Suprapubic skin (tissue), 4 donors: ENCODE measurements at regions not wholly inside any gene's neighbourhood (a gene's known extent, or its start where the extent isn't known, plus 50 kb on each side); places are given as distances from the start of the nearest gene placed in this dataset.

ENCODE experiments used
- DNase-seq, 2 donors: peaks; one replicate each; pipeline ENCODE4 v3.0.0-alpha.2; 2019; ENCODE audit warnings: low spot score in 2 of 2
- H3K27ac ChIP-seq: fragments of 200-600 bp; sonication (generic); one replicate; pipeline ENCODE4 v1.5.1; 2019
- H3K27me3 ChIP-seq: fragments of 200-600 bp; sonication (generic); one replicate; pipeline ENCODE4 v1.5.1; 2019
- H3K36me3 ChIP-seq: fragments of 200-600 bp; sonication (generic); one replicate; pipeline ENCODE4 v1.5.1; 2019
- H3K4me1 ChIP-seq: fragments of 200-600 bp; sonication (generic); one replicate; pipeline ENCODE4 v1.5.1; 2019
- H3K4me3 ChIP-seq: fragments of 200-600 bp; sonication (generic); one replicate; pipeline ENCODE4 v1.5.1; 2019; ENCODE audit warnings: mild to moderate bottlenecking
- H3K9me3 ChIP-seq: fragments of 200-600 bp; sonication (generic); one replicate; pipeline ENCODE4 v1.5.1; 2019
- EP300 ChIP-seq: sonication (generic); formaldehyde crosslinking; IDR thresholded peaks from one replicate; pipeline ENCODE4 v1.6.1; 2017; ENCODE audit warnings: antibody characterized with exemption
- POLR2A ChIP-seq, 2 donors: fragments of 450-650 bp; IDR thresholded peaks; one replicate each; pipeline ENCODE4 v1.6.1; 2017; ENCODE audit warnings: antibody characterized with exemption in 2 of 2, mild to moderate bottlenecking in 2 of 2, moderate library complexity in 2 of 2
- POLR2AphosphoS5 ChIP-seq, 3 donors: sonication (generic); formaldehyde crosslinking; IDR thresholded peaks; one replicate each; pipeline ENCODE4 v1.6.1; 2017; ENCODE audit warnings: antibody characterized with exemption in 3 of 3
- WGBS: methylation state at CpG from one replicate; pipeline ENCODE4 v1.1.5; 2018; 5-methylcytosine and 5-hydroxymethylcytosine counted together
- TF ChIP-seq, protein P1 (sequence below), 2 donors: fragments of 200-600 bp in 1 of 2; fragments of 450-650 bp in 1 of 2; sonication (generic) in 1 of 2; IDR thresholded peaks; one replicate each; pipeline ENCODE4 v1.5.1; 2016 to 2019; ENCODE audit warnings: antibody characterized with exemption in 2 of 2, mild to moderate bottlenecking in 1 of 2, moderate library complexity in 1 of 2

DNA sequence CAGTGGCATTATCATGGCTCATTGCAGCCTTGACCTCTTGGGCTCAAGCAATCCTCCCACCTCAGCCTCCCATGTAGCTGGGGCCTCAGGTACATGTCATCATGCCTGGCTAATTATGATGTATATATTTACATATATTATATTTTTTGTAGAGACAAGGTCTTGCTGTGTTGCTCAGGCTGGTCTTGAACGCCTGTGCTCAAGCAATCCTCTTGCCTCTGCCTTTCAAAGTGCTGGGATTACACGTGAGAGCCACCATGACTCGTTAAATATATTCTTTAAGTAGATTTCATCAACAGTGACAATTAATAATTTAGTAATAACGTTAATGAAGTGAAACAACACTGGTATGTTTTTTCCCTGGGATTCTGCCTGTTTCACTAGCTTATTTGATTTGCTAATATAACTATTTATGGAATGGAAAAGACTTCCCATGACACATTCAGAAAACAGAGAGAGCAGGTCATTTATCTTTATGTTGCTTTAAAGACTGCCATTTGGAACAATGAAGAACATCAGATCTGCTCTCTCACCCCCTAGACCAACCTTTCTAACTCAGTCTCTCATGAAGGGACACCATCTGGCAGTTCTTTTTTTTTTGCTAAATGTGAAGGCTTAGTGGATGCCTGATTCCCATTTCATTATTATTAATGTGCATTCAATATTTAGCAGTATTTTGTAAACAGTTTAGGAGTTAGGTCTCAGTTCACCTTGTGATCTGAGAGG, 295.6 kb downstream of the KIF4B start:
- no peaks in the 10 kb centered on the region for H3K9me3 ChIP-seq
- no peaks in the 10 kb centered on the region for H3K27me3 ChIP-seq
- no peak overlapping the region for H3K27ac ChIP-seq
- H3K4me1 ChIP-seq = peaks cover 4% of the 10 kb centered on the region
- H3K4me3 ChIP-seq = no peak overlapping the region
- DNase-seq = no peak
- TF ChIP-seq POLR2AphosphoS5 (IDR thresholded peaks at IDR 0.05) = no peak
- TF ChIP-seq EP300 = no peak
- TF ChIP-seq, protein P1, sequence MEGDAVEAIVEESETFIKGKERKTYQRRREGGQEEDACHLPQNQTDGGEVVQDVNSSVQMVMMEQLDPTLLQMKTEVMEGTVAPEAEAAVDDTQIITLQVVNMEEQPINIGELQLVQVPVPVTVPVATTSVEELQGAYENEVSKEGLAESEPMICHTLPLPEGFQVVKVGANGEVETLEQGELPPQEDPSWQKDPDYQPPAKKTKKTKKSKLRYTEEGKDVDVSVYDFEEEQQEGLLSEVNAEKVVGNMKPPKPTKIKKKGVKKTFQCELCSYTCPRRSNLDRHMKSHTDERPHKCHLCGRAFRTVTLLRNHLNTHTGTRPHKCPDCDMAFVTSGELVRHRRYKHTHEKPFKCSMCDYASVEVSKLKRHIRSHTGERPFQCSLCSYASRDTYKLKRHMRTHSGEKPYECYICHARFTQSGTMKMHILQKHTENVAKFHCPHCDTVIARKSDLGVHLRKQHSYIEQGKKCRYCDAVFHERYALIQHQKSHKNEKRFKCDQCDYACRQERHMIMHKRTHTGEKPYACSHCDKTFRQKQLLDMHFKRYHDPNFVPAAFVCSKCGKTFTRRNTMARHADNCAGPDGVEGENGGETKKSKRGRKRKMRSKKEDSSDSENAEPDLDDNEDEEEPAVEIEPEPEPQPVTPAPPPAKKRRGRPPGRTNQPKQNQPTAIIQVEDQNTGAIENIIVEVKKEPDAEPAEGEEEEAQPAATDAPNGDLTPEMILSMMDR (IDR thresholded peaks at IDR 0.05) = no peak
- no peak for TF ChIP-seq POLR2A (IDR thresholded peaks at IDR 0.05)
- no peaks in the 10 kb centered on the region for H3K36me3 ChIP-seq
- 70% methylated on average over 4 of the region's 4 CpGs for WGBS

DNA sequence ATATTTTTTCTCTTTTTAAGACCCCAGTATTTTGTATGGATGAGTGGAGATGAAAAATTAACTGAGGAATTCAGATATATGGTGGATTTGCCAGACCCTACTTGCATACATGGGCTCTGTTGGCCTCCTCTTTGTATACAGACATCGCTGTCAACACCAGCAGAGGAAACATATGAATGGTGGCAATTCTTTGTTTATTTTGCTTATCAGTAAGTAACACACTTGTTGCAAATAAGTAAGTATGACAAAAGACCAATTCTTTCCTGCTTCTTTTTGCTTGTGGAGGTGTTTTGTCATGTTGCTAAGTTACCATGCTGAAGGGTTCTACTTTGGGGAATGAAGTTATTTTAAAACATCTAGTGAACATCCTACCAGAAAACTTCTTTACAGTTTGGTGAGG, 298.2 kb downstream of the KIF4B start:
- no peak overlapping the region for H3K4me3 ChIP-seq
- H3K4me1 ChIP-seq = peaks cover 4% of the 10 kb centered on the region
- no peaks in the 10 kb centered on the region for H3K36me3 ChIP-seq
- no peaks in the 10 kb centered on the region for H3K9me3 ChIP-seq
- TF ChIP-seq, protein P1 (IDR thresholded peaks at IDR 0.05) = no peak
- TF ChIP-seq POLR2AphosphoS5 (IDR thresholded peaks at IDR 0.05) = no peak
- no peaks in the 10 kb centered on the region for H3K27me3 ChIP-seq
- no peak for DNase-seq
- WGBS = 81% methylated on average over 1 of the region's 1 CpG
- no peak overlapping the region for H3K27ac ChIP-seq

DNA sequence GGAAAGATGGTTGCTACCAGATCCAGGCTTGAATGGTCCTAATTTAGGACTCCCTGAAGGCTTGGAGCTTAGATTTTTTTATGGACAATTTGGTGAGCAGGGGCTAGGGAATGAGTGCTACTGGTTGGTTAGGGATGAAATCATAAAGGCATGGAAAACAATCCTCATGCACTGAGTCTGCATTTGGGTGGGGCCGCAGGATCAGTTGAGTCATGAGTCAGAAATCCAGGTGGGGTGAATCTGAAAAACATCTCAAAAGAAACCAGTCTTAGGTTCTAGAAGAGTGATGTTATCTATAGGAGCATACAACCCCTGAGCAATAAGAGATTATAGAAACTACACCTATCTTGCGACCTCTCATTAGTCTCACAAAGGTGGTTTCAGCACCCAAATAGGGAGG, 300.0 kb downstream of the KIF4B start:
- no peaks in the 10 kb centered on the region for H3K9me3 ChIP-seq
- no peaks in the 10 kb centered on the region for H3K4me1 ChIP-seq
- no peak overlapping the region for H3K27ac ChIP-seq
- no peak for DNase-seq
- TF ChIP-seq, protein P1 (IDR thresholded peaks at IDR 0.05) = no peak
- TF ChIP-seq POLR2AphosphoS5 (IDR thresholded peaks at IDR 0.05) (no peak), EP300 (no peak), POLR2A (IDR thresholded peaks at IDR 0.05) (no peak)
- H3K4me3 ChIP-seq = no peak overlapping the region
- H3K27me3 ChIP-seq = no peaks in the 10 kb centered on the region
- H3K36me3 ChIP-seq = no peaks in the 10 kb centered on the region
- 76% methylated on average over 2 of the region's 2 CpGs for WGBS

GRCh38 chr5:155316070-155316714, 302.6 kb downstream of the KIF4B start:
- Histone ChIP-seq H3K4me1 (no peaks in the 10 kb centered on the region), H3K4me3 (no peak overlapping the region), H3K27ac (no peak overlapping the region), H3K36me3 (no peaks in the 10 kb centered on the region), H3K27me3 (no peaks in the 10 kb centered on the region), H3K9me3 (no peaks in the 10 kb centered on the region)
- WGBS = 77% methylated on average over 12 of the region's 12 CpGs
- DNase-seq = no peak
- TF ChIP-seq, protein P1 (IDR thresholded peaks at IDR 0.05) = no peak
- TF ChIP-seq EP300 (no peak), POLR2AphosphoS5 (IDR thresholded peaks at IDR 0.05) (no peak), POLR2A (IDR thresholded peaks at IDR 0.05) (no peak)

GRCh38 chr5:155332618-155333017, 319.1 kb downstream of the KIF4B start:
- no peak overlapping the region for H3K27ac ChIP-seq
- H3K27me3 ChIP-seq = no peaks in the 10 kb centered on the region
- TF ChIP-seq, protein P1 (IDR thresholded peaks at IDR 0.05) = no peak
- TF ChIP-seq EP300 = no peak
- no peak for TF ChIP-seq POLR2AphosphoS5 (IDR thresholded peaks at IDR 0.05)
- H3K9me3 ChIP-seq = no peaks in the 10 kb centered on the region
- no peak overlapping the region for H3K4me3 ChIP-seq
- H3K36me3 ChIP-seq = no peaks in the 10 kb centered on the region
- DNase-seq = no peak
- no peaks in the 10 kb centered on the region for H3K4me1 ChIP-seq
- 88% methylated on average over 5 of the region's 5 CpGs for WGBS
